H1 (cell line): ENCODE measurements at regions not wholly inside any gene's neighbourhood (a gene's known extent, or its start where the extent isn't known, plus 50 kb on each side); places are given as distances from the start of the nearest gene placed in this dataset.

Experiments
- CHD7 ChIP-seq: fragments of 300-600 bp; sonication (generic); IDR thresholded peaks from 2 replicates; pipeline ENCODE4 v1.7.1; 2012; ENCODE audit warnings: low read length, moderate library complexity, mild to moderate bottlenecking, inconsistent platforms; ENCODE audit not compliant: insufficient replicate concordance
- NANOG ChIP-seq: IDR thresholded peaks from 2 replicates; pipeline ENCODE4 v1.6.1; 2011; ENCODE audit warnings: low read length, low read depth, mild to moderate bottlenecking, inconsistent platforms; ENCODE audit not compliant: insufficient read depth, poor library complexity, severe bottlenecking
- POU5F1 ChIP-seq: IDR thresholded peaks from 2 replicates; pipeline ENCODE4 v1.6.1; 2011; ENCODE audit warnings: low read depth, mild to moderate bottlenecking, low read length, moderate library complexity
- RFX5 ChIP-seq: IDR thresholded peaks from 2 replicates; pipeline ENCODE4 v1.6.1; 2011; ENCODE audit warnings: low read depth, low read length, improper control_type of control experiment, borderline replicate concordance
- SUZ12 ChIP-seq: fragments of 200-600 bp; sonication (generic); IDR thresholded peaks from 2 replicates; pipeline ENCODE4 v1.6.1; 2012; ENCODE audit warnings: mild to moderate bottlenecking, inconsistent platforms, low read length, moderate library complexity, mixed read lengths

- TF ChIP-seq SUZ12 = no peak
- no peak for TF ChIP-seq RFX5
- TF ChIP-seq POU5F1 = no peak
- TF ChIP-seq NANOG = no peak
- TF ChIP-seq CHD7 = no peak
These were observed 159.8 kb upstream of the ARID1B start (continued) for GRCh38 chr6:156617376-156617775.
